Stimulated activated naive CD8-positive, alpha-beta T cell treated with anti-CD3 and anti-CD28 coated beads, Interleukin-15, amount 100 ng/mL, for 72 hours (primary cell): ENCODE measurements at regions not wholly inside any gene's neighbourhood (a gene's known extent, or its start where the extent isn't known, plus 50 kb on each side); places are given as distances from the start of the nearest gene placed in this dataset.
"Not testable (repeated sequence)": the region's sequence is repeated elsewhere in the genome, so short reads cannot be mapped to it uniquely, and the experiment has no call there.

Experiments
- ATAC-seq: fragments of 150-1000 bp; cut with Tn5 transposase; 2 replicates; pipeline ENCODE4 v1.10.0; 2021; ENCODE audit warnings: mild to moderate bottlenecking, moderate library complexity
- DNase-seq, 2 donors: peaks; one replicate each; pipeline ENCODE4 v3.0.0; 2021 to 2022
- H3K27ac Mint-ChIP-seq, 2 donors: one replicate each; pipeline ENCODE4 v1.8.0; 2022; ENCODE audit warnings: mild to moderate bottlenecking in 2 of 2, mixed read lengths in 2 of 2, moderate library complexity in 2 of 2
- H3K27me3 Mint-ChIP-seq: one replicate; pipeline ENCODE4 v1.8.0; 2022; ENCODE audit warnings: mixed read lengths
- H3K4me1 Mint-ChIP-seq: one replicate; pipeline ENCODE4 v1.8.0; 2022; ENCODE audit warnings: mild to moderate bottlenecking, mixed read lengths
- H3K4me3 Mint-ChIP-seq, 2 donors: one replicate each; pipeline ENCODE4 v1.8.0; 2022; ENCODE audit warnings: mild to moderate bottlenecking in 2 of 2, mixed read lengths in 2 of 2, moderate library complexity in 1 of 2
- H3K9me3 Mint-ChIP-seq, 2 donors: one replicate each; pipeline ENCODE4 v1.8.0; 2022; ENCODE audit warnings: mixed read lengths in 2 of 2

GRCh38 chr7:15086131-15086611 lies 183.6 kb upstream of the DGKB start:
- H3K9me3 Mint-ChIP-seq: peaks cover 0 to 4% of the 10 kb centered on the region in 2 donors
- no peaks in the 10 kb centered on the region for H3K4me1 Mint-ChIP-seq
- ATAC-seq: no peak
- H3K4me3 Mint-ChIP-seq: no peak overlapping the region
- no peak overlapping the region for H3K27ac Mint-ChIP-seq
- no peak for DNase-seq
- no peaks in the 10 kb centered on the region for H3K27me3 Mint-ChIP-seq

GRCh38 chr7:15085366-15085765 lies 182.8 kb upstream of the DGKB start:
- H3K9me3 Mint-ChIP-seq: peaks cover 0 to 4% of the 10 kb centered on the region in 2 donors
- no peaks in the 10 kb centered on the region for H3K4me1 Mint-ChIP-seq
- no peak for DNase-seq
- H3K4me3 Mint-ChIP-seq: no peak overlapping the region
- H3K27ac Mint-ChIP-seq: no peak overlapping the region
- no peak for ATAC-seq
- no peaks in the 10 kb centered on the region for H3K27me3 Mint-ChIP-seq

- ATAC-seq (no peak), DNase-seq (no peak)
- Mint-ChIP-seq H3K4me1 (no peaks in the 10 kb centered on the region), H3K27me3 (no peaks in the 10 kb centered on the region), H3K9me3 (peaks cover 0 to 1% of the 10 kb centered on the region in 2 donors), H3K27ac (no peak overlapping the region), H3K4me3 (no peak overlapping the region)
Observed at GRCh38 chr7:15084368-15084767, 181.8 kb upstream of the DGKB start.

GRCh38 chr7:15081891-15082290 lies 179.3 kb upstream of the DGKB start:
- Mint-ChIP-seq H3K27me3 (no peaks in the 10 kb centered on the region), H3K27ac (no peak overlapping the region), H3K4me3 (no peak overlapping the region), H3K9me3 (no peaks in the 10 kb centered on the region), H3K4me1 (no peaks in the 10 kb centered on the region)
- ATAC-seq (no peak), DNase-seq (no peak)

GRCh38 chr7:15073301-15073700 lies 170.8 kb upstream of the DGKB start:
- H3K27me3 Mint-ChIP-seq: no peaks in the 10 kb centered on the region
- DNase-seq: no peak
- no peak overlapping the region for H3K4me3 Mint-ChIP-seq
- ATAC-seq: no peak
- H3K9me3 Mint-ChIP-seq: no peaks in the 10 kb centered on the region
- H3K4me1 Mint-ChIP-seq: no peaks in the 10 kb centered on the region
- no peak overlapping the region for H3K27ac Mint-ChIP-seq

- Mint-ChIP-seq H3K27ac (no peak overlapping the region), H3K4me1 (no peaks in the 10 kb centered on the region), H3K27me3 (no peaks in the 10 kb centered on the region), H3K9me3 (peaks cover 7 to 12% of the 10 kb centered on the region in 2 donors), H3K4me3 (no peak overlapping the region)
- no peak for ATAC-seq
- no peak for DNase-seq
Observed at GRCh38 chr7:15068324-15068723, 165.8 kb upstream of the DGKB start.

GRCh38 chr7:15057272-15057671 lies 154.7 kb upstream of the DGKB start:
- Mint-ChIP-seq H3K4me3 (no peak overlapping the region), H3K27me3 (no peaks in the 10 kb centered on the region), H3K27ac (no peak overlapping the region), H3K9me3 (no peaks in the 10 kb centered on the region), H3K4me1 (no peaks in the 10 kb centered on the region)
- DNase-seq (no peak), ATAC-seq (no peak)

- H3K4me1 Mint-ChIP-seq, H3K27me3 Mint-ChIP-seq, H3K4me3 Mint-ChIP-seq, ATAC-seq, DNase-seq, H3K9me3 Mint-ChIP-seq, H3K27ac Mint-ChIP-seq: not testable (repeated sequence)
Observed at GRCh38 chr7:15054304-15054703, 151.8 kb upstream of the DGKB start.

GRCh38 chr7:15049157-15049556 lies 146.6 kb upstream of the DGKB start:
- Mint-ChIP-seq H3K4me3 (no peak overlapping the region), H3K27ac (no peak overlapping the region), H3K27me3 (no peaks in the 10 kb centered on the region), H3K4me1 (no peaks in the 10 kb centered on the region), H3K9me3 (peaks cover 0 to 5% of the 10 kb centered on the region in 2 donors)
- DNase-seq (no peak), ATAC-seq (no peak)

GRCh38 chr7:15046861-15047260 lies 144.3 kb upstream of the DGKB start:
- Mint-ChIP-seq H3K27ac (no peak overlapping the region), H3K4me1 (no peaks in the 10 kb centered on the region), H3K27me3 (no peaks in the 10 kb centered on the region), H3K9me3 (peaks cover 0 to 5% of the 10 kb centered on the region in 2 donors), H3K4me3 (no peak overlapping the region)
- ATAC-seq: no peak
- DNase-seq: no peak

- Mint-ChIP-seq H3K9me3 (peaks cover 0 to 5% of the 10 kb centered on the region in 2 donors), H3K27me3 (no peaks in the 10 kb centered on the region), H3K4me3 (no peak overlapping the region), H3K4me1 (no peaks in the 10 kb centered on the region), H3K27ac (no peak overlapping the region)
- DNase-seq: no peak
- no peak for ATAC-seq
Observed at GRCh38 chr7:15043931-15044330, 141.4 kb upstream of the DGKB start.

- DNase-seq (no peak), ATAC-seq (no peak)
- no peaks in the 10 kb centered on the region for H3K4me1 Mint-ChIP-seq
- H3K9me3 Mint-ChIP-seq: peaks cover 0 to 4% of the 10 kb centered on the region in 2 donors
- no peaks in the 10 kb centered on the region for H3K27me3 Mint-ChIP-seq
- no peak overlapping the region for H3K4me3 Mint-ChIP-seq
- no peak overlapping the region for H3K27ac Mint-ChIP-seq
Observed at GRCh38 chr7:15042285-15043065, 139.9 kb upstream of the DGKB start.

GRCh38 chr7:15041226-15041625 lies 138.7 kb upstream of the DGKB start:
- Mint-ChIP-seq H3K4me1 (no peaks in the 10 kb centered on the region), H3K4me3 (no peak overlapping the region), H3K27me3 (no peaks in the 10 kb centered on the region), H3K27ac (no peak overlapping the region), H3K9me3 (no peaks in the 10 kb centered on the region)
- DNase-seq: no peak
- ATAC-seq: no peak

- Mint-ChIP-seq H3K27ac (no peak overlapping the region), H3K9me3 (no peaks in the 10 kb centered on the region), H3K4me3 (no peak overlapping the region), H3K27me3 (no peaks in the 10 kb centered on the region), H3K4me1 (no peaks in the 10 kb centered on the region)
- ATAC-seq (no peak), DNase-seq (no peak)
Observed at GRCh38 chr7:15035814-15036213, 133.3 kb upstream of the DGKB start.

GRCh38 chr7:15033039-15033438 lies 130.5 kb upstream of the DGKB start:
- no peak for ATAC-seq
- no peak overlapping the region for H3K4me3 Mint-ChIP-seq
- H3K4me1 Mint-ChIP-seq: no peaks in the 10 kb centered on the region
- peak overlapping the region in 1 of 2 donors; percentile 47 for H3K27ac Mint-ChIP-seq
- no peaks in the 10 kb centered on the region for H3K27me3 Mint-ChIP-seq
- no peak for DNase-seq
- no peaks in the 10 kb centered on the region for H3K9me3 Mint-ChIP-seq

GRCh38 chr7:15018981-15019380 lies 116.4 kb upstream of the DGKB start:
- no peaks in the 10 kb centered on the region for H3K4me1 Mint-ChIP-seq
- H3K4me3 Mint-ChIP-seq: no peak overlapping the region
- H3K9me3 Mint-ChIP-seq: no peaks in the 10 kb centered on the region
- no peak for ATAC-seq
- H3K27me3 Mint-ChIP-seq: no peaks in the 10 kb centered on the region
- no peak overlapping the region for H3K27ac Mint-ChIP-seq
- DNase-seq: no peak

GRCh38 chr7:15016766-15017165 lies 114.2 kb upstream of the DGKB start:
- DNase-seq (no peak), ATAC-seq (no peak)
- Mint-ChIP-seq H3K27me3 (no peaks in the 10 kb centered on the region), H3K4me1 (no peaks in the 10 kb centered on the region), H3K9me3 (no peaks in the 10 kb centered on the region), H3K27ac (no peak overlapping the region), H3K4me3 (no peak overlapping the region)
